ENCODE measurements at regions not wholly inside any gene's neighbourhood (a gene's known extent, or its start where the extent isn't known, plus 50 kb on each side); places are given as distances from the start of the nearest gene placed in this dataset.

DNA sequence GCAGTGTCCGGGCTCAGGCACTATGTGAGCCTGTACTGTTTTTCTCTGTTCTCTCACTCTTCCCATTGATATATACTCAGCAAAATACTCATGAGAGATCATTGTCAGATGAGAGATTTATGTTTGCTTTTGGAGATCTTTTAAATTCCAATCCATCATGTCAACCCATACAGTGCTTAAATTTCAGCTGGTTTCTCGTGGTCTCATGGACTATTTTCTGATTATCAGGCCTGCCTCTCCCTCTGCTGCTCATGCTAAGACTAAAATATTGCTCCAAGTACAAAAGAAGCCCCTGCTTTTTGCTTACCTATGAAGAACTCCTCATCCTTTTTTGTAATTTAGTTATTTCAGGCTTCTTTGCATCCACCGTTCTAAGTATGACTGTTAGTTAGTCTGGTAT lies 547.2 kb downstream of the KCNJ2 start:
- Histone ChIP-seq H3K56ac (ENCODE audit: extremely low read depth, insufficient read depth, low read length) (no peak overlapping the region), H3K27me3 (ENCODE audit: control insufficient read depth, insufficient read depth, low read length) (no peaks in the 10 kb centered on the region), H2BK120ac (ENCODE audit: low read depth, low read length) (no peak overlapping the region), H3K23ac (ENCODE audit: low read depth, low read length) (no peak overlapping the region), H3K36me3 (ENCODE audit: control insufficient read depth, insufficient read depth, low read length) (no peaks in the 10 kb centered on the region), H3K14ac (replicated peaks; ENCODE audit: low read depth, low read length) (no peak overlapping the region), H3K9ac (ENCODE audit: low read depth, low read length) (no peak overlapping the region), H3K9me1 (ENCODE audit: insufficient read depth, low read length) (no peaks in the 10 kb centered on the region), H3K4me3 (ENCODE audit: insufficient read depth, low read depth, low read length) (no peak overlapping the region), H4K5ac (ENCODE audit: low read depth, low read length) (no peak overlapping the region), H3K79me1 (ENCODE audit: low read depth in 1 of 2, low read length in 2 of 2) (no peaks in the 10 kb centered on the region), H3K27ac (ENCODE audit: insufficient read depth, low read length) (no peak overlapping the region), H3K9me3 (ENCODE audit: control insufficient read depth, insufficient read depth, low read length) (no peaks in the 10 kb centered on the region), H2AK9ac (replicated peaks; ENCODE audit: low read depth, low read length, poor library complexity) (no peak overlapping the region), H2AFZ (replicated peaks; ENCODE audit: low read length, poor library complexity) (no peak overlapping the region), H3K4me1 (ENCODE audit: control insufficient read depth, insufficient read depth, low read length) (no peaks in the 10 kb centered on the region), H4K8ac (ENCODE audit: low read depth in 2 of 2, low read length in 2 of 2) (no peak overlapping the region), H3K4me2 (ENCODE audit: low read depth, low read length) (no peak overlapping the region), H2AK5ac (ENCODE audit: low read depth, low read length) (no peak overlapping the region), H2BK5ac (ENCODE audit: low read depth, low read length, poor library complexity, severe bottlenecking) (no peak overlapping the region), H3K4ac (ENCODE audit: low read depth, low read length) (no peak overlapping the region), H3K18ac (ENCODE audit: low read depth, low read length) (no peak overlapping the region), H2BK20ac (ENCODE audit: low read depth, low read length) (no peak overlapping the region), H4K20me1 (ENCODE audit: insufficient read depth, low read length) (no peaks in the 10 kb centered on the region), H4K91ac (ENCODE audit: insufficient read depth, low read depth, low read length) (no peak overlapping the region), H2BK15ac (ENCODE audit: low read depth, low read length) (no peak overlapping the region)
- no TSS peak for BruUV-seq (replicated peaks)
- CTCF ChIA-PET, result interaction anchor here (1.5 kb wide), 1 partner anchor 10 kb away, joined by 3 read pairs; no protein-coding TSS in a partner anchor
- intact Hi-C loops (cut with micrococcal nuclease) (no loop called here), dilution Hi-C loops (cut with HindIII; ENCODE audit: low sequenced_read_pairs, unreplicated experiment) (no loop called here), in situ Hi-C loops (cut with MboI; ENCODE audit: low sequenced_read_pairs) (no loop called here)
- no CpG with 5 or more reads among the region's 3 CpGs for WGBS, 2 experiments (ENCODE audit: extremely low coverage in 2 of 2, insufficient read length in 1 of 2)
- DNase-seq (no peak), ATAC-seq (ENCODE audit: low read depth) (no peak)
- POLR2A ChIA-PET (ENCODE audit: unreplicated experiment), result no interaction called here
- TF ChIP-seq POLR2A (IDR thresholded peaks at IDR 0.05; ENCODE audit: low read depth, low read length) (no peak), NFE2L2 (IDR thresholded peaks at IDR 0.05; ENCODE audit: low read depth, low read length) (no peak), RAD21 (IDR thresholded peaks at IDR 0.05; ENCODE audit: low read length) (no peak), RCOR1 (IDR thresholded peaks at IDR 0.05; ENCODE audit: insufficient replicate concordance, low read length) (no peak), CEBPB (IDR thresholded peaks at IDR 0.05; ENCODE audit: low read depth, low read length) (no peak), BHLHE40 (IDR thresholded peaks at IDR 0.05; ENCODE audit: low read depth, low read length) (no peak), FOS (IDR thresholded peaks at IDR 0.05; ENCODE audit: low read depth, low read length) (no peak)
- TF ChIP-seq, protein P1, sequence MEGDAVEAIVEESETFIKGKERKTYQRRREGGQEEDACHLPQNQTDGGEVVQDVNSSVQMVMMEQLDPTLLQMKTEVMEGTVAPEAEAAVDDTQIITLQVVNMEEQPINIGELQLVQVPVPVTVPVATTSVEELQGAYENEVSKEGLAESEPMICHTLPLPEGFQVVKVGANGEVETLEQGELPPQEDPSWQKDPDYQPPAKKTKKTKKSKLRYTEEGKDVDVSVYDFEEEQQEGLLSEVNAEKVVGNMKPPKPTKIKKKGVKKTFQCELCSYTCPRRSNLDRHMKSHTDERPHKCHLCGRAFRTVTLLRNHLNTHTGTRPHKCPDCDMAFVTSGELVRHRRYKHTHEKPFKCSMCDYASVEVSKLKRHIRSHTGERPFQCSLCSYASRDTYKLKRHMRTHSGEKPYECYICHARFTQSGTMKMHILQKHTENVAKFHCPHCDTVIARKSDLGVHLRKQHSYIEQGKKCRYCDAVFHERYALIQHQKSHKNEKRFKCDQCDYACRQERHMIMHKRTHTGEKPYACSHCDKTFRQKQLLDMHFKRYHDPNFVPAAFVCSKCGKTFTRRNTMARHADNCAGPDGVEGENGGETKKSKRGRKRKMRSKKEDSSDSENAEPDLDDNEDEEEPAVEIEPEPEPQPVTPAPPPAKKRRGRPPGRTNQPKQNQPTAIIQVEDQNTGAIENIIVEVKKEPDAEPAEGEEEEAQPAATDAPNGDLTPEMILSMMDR (conservative IDR thresholded peaks at IDR 0.05; ENCODE audit: low read depth, low read length), result no peak
- TF ChIP-seq, protein P2, sequence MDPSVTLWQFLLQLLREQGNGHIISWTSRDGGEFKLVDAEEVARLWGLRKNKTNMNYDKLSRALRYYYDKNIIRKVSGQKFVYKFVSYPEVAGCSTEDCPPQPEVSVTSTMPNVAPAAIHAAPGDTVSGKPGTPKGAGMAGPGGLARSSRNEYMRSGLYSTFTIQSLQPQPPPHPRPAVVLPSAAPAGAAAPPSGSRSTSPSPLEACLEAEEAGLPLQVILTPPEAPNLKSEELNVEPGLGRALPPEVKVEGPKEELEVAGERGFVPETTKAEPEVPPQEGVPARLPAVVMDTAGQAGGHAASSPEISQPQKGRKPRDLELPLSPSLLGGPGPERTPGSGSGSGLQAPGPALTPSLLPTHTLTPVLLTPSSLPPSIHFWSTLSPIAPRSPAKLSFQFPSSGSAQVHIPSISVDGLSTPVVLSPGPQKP (IDR thresholded peaks at IDR 0.05; ENCODE audit: borderline replicate concordance, low read depth, low read length), result no peak
- TF ChIP-seq, protein P3, sequence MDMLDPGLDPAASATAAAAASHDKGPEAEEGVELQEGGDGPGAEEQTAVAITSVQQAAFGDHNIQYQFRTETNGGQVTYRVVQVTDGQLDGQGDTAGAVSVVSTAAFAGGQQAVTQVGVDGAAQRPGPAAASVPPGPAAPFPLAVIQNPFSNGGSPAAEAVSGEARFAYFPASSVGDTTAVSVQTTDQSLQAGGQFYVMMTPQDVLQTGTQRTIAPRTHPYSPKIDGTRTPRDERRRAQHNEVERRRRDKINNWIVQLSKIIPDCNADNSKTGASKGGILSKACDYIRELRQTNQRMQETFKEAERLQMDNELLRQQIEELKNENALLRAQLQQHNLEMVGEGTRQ (IDR thresholded peaks at IDR 0.05; ENCODE audit: low read depth, low read length), result no peak

Measured in IMR-90 (cell line).